Trophoblast cell (in vitro differentiated cells and primary cell): ENCODE measurements at regions not wholly inside any gene's neighbourhood (a gene's known extent, or its start where the extent isn't known, plus 50 kb on each side); places are given as distances from the start of the nearest gene placed in this dataset.

Experiments used
- DNase-seq, 2 donors: peaks; one replicate each; pipeline ENCODE4 v3.0.0-alpha.2; 2016
- H2AFZ ChIP-seq: 2 replicates; pipeline ENCODE4 v1.6.1; 2013; ENCODE audit warnings: low read length, moderate library complexity, mild to moderate bottlenecking; ENCODE audit not compliant: insufficient read depth, poor library complexity
- H2AK5ac ChIP-seq: 2 replicates; pipeline ENCODE4 v1.6.1; 2013; ENCODE audit warnings: mild to moderate bottlenecking, low read length
- H2BK120ac ChIP-seq: 2 replicates; pipeline ENCODE4 v1.6.1; 2013; ENCODE audit warnings: low read length, mild to moderate bottlenecking, moderate library complexity; ENCODE audit not compliant: insufficient read depth, poor library complexity
- H2BK12ac ChIP-seq: 2 replicates; pipeline ENCODE4 v1.6.1; 2013; ENCODE audit warnings: mild to moderate bottlenecking, low read length, moderate library complexity
- H2BK5ac ChIP-seq: 2 replicates; pipeline ENCODE4 v1.6.1; 2013; ENCODE audit warnings: low read length, low read depth, moderate library complexity, mild to moderate bottlenecking; ENCODE audit not compliant: poor library complexity
- H3K14ac ChIP-seq: 2 replicates; pipeline ENCODE4 v1.6.1; 2013; ENCODE audit warnings: mild to moderate bottlenecking, low read length
- H3K18ac ChIP-seq: 2 replicates; pipeline ENCODE4 v1.6.1; 2013; ENCODE audit warnings: mild to moderate bottlenecking, low read length
- H3K23ac ChIP-seq: 2 replicates; pipeline ENCODE4 v1.6.1; 2013; ENCODE audit warnings: low read length
- H3K27ac ChIP-seq: 2 replicates; pipeline ENCODE4 v1.5.1; 2013; ENCODE audit warnings: low read depth, mild to moderate bottlenecking, inconsistent platforms, low read length, moderate library complexity
- H3K27me3 ChIP-seq: 2 replicates; pipeline ENCODE4 v1.6.1; 2013; ENCODE audit warnings: inconsistent platforms, mild to moderate bottlenecking, low read length, moderate library complexity; ENCODE audit not compliant: insufficient read depth
- H3K36me3 ChIP-seq, 2 experiments: 1 replicate in 1 of 2; 2 replicates in 1 of 2; pipeline ENCODE4 v1.6.1; 2013; ENCODE audit warnings: low read length in 2 of 2, mild to moderate bottlenecking in 2 of 2, moderate library complexity in 1 of 2; ENCODE audit not compliant: insufficient read depth in 2 of 2, control insufficient read depth in 1 of 2
- H3K4ac ChIP-seq: 2 replicates; pipeline ENCODE4 v1.6.1; 2013; ENCODE audit warnings: low read depth, mild to moderate bottlenecking, low read length, moderate library complexity
- H3K4me1 ChIP-seq, 2 experiments: 1 replicate in 1 of 2; 2 replicates in 1 of 2; pipeline ENCODE4 v1.6.1; 2013; ENCODE audit warnings: low read length in 2 of 2, mild to moderate bottlenecking in 2 of 2, moderate library complexity in 1 of 2; ENCODE audit not compliant: insufficient read depth in 2 of 2, control insufficient read depth in 1 of 2
- H3K4me2 ChIP-seq: 2 replicates; pipeline ENCODE4 v1.6.1; 2013; ENCODE audit warnings: inconsistent platforms, mild to moderate bottlenecking, low read length, moderate library complexity
- H3K4me3 ChIP-seq: 2 replicates; pipeline ENCODE4 v1.5.1; 2013; ENCODE audit warnings: mild to moderate bottlenecking, low read depth, low read length, inconsistent platforms
- H3K79me1 ChIP-seq: one replicate; pipeline ENCODE4 v1.6.1; 2013; ENCODE audit warnings: low read length
- H3K79me2 ChIP-seq: 2 replicates; pipeline ENCODE4 v1.6.1; 2013; ENCODE audit warnings: low read length, mild to moderate bottlenecking; ENCODE audit not compliant: control insufficient read depth, insufficient read depth, poor library complexity
- H3K9ac ChIP-seq: 2 replicates; pipeline ENCODE4 v1.6.1; 2013; ENCODE audit warnings: mild to moderate bottlenecking, low read length
- H3K9me3 ChIP-seq: 2 replicates; pipeline ENCODE4 v1.6.1; 2013; ENCODE audit warnings: low read depth, mild to moderate bottlenecking, control low read depth, inconsistent platforms, low read length; ENCODE audit not compliant: insufficient read depth
- H4K12ac ChIP-seq: 2 replicates; pipeline ENCODE4 v1.6.1; 2013; ENCODE audit warnings: low read depth, mild to moderate bottlenecking, low read length, moderate library complexity
- H4K8ac ChIP-seq: 2 replicates; pipeline ENCODE4 v1.6.1; 2013; ENCODE audit warnings: low read depth, mild to moderate bottlenecking, low read length, moderate library complexity
- H4K91ac ChIP-seq: one replicate; pipeline ENCODE4 v1.6.1; 2013; ENCODE audit warnings: low read depth, mild to moderate bottlenecking, low read length, moderate library complexity
- WGBS: extraction: QIAGEN DNeasy Blood & Tissue Kit; methylation state at CpG from one replicate; pipeline ENCODE4 v1.1.7; 2013; ENCODE audit warnings: missing lambda C conversion rate; ENCODE audit not compliant: insufficient read length, insufficient coverage; ENCODE audit errors: extremely low coverage; 5-methylcytosine and 5-hydroxymethylcytosine counted together

DNA sequence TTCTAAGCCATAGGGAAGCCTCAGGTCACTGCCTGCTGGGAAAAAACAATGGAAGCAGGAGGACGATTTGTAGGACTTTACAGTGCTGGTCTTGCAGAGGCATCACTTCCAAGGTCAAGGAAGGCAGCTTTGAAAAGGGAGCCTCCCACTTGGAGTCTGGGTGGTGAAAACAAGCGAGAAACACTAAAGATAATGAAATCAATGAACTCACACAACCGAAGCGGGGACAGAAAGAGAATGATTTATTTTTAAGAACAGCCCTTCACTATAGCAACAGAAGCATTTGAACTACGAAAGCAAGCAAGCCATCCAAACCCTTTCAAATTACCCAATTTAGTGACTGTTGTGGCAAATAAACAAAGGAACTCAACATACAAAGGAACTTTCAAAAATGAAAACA, 227.5 kb downstream of the THBS2 start:
- Histone ChIP-seq H4K12ac (no peak overlapping the region), H2BK5ac (no peak overlapping the region)
- WGBS: no CpG with 5 or more reads among the region's 5 CpGs

DNA sequence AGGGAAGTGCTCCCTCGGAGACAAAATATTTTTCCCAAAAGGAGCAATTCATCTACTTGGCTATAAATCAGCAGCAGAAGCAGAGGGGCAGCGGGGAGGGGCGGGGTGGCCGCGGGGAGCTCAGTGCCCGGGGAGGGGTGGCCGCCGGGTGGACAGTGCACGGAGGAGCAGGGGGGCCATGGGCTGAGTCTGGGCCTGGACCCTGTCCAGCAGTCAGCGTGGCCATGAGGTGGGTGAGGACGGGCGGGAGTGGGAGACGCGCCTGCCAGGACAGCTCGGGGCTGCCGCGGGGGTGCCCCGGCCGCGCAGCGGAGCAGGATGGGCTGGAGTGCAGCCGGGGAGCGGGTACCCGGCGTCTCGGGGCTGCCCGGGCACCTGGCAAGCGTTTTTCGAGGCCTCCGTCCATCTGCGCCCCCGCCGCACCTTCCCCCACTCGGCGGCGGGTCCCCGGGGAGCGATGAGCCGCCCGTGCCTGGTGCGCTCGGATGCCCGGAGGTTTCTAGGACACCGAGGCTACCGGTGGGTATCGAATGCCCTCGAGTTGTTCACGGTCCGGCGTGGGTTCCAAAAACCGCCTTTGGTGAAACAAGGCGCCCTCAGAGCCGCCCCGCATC, 229.5 kb downstream of the THBS2 start:
- Histone ChIP-seq H3K27me3 (no peaks in the 10 kb centered on the region), H2BK5ac (no peak overlapping the region), H4K12ac (no peak overlapping the region), H2AFZ (no peak overlapping the region), H3K9me3 (peaks cover 3% of the 10 kb centered on the region), H3K4me3 (no peak overlapping the region), H3K14ac (no peak overlapping the region), H2BK120ac (no peak overlapping the region), H2AK5ac (no peak overlapping the region), H3K4ac (no peak overlapping the region), H4K91ac (no peak overlapping the region), H4K8ac (no peak overlapping the region), H3K9ac (no peak overlapping the region), H3K36me3 (no peaks in the 10 kb centered on the region), H3K18ac (no peak overlapping the region), H3K79me1 (no peaks in the 10 kb centered on the region), H3K27ac (no peak overlapping the region), H3K4me2 (no peak overlapping the region), H3K4me1 (no peaks in the 10 kb centered on the region), H3K23ac (no peak overlapping the region), H3K79me2 (no peaks in the 10 kb centered on the region), H2BK12ac (no peak overlapping the region)
- no peak for DNase-seq
- no CpG with 5 or more reads among the region's 54 CpGs for WGBS

More for the DNA sequence above, 227.5 kb downstream of the THBS2 start:
- Histone ChIP-seq H4K8ac (no peak overlapping the region), H3K36me3 (no peaks in the 10 kb centered on the region), H3K4me3 (no peak overlapping the region), H3K79me1 (no peaks in the 10 kb centered on the region), H3K9me3 (peaks cover 3% of the 10 kb centered on the region), H3K4me2 (no peak overlapping the region), H3K4me1 (no peaks in the 10 kb centered on the region), H2AK5ac (no peak overlapping the region), H2BK120ac (no peak overlapping the region), H3K18ac (no peak overlapping the region), H3K4ac (no peak overlapping the region), H3K23ac (no peak overlapping the region), H3K27me3 (no peaks in the 10 kb centered on the region), H2BK12ac (no peak overlapping the region), H4K91ac (no peak overlapping the region), H3K27ac (no peak overlapping the region), H3K9ac (no peak overlapping the region), H3K14ac (no peak overlapping the region), H2AFZ (no peak overlapping the region), H3K79me2 (no peaks in the 10 kb centered on the region)
- DNase-seq: no peak

DNA sequence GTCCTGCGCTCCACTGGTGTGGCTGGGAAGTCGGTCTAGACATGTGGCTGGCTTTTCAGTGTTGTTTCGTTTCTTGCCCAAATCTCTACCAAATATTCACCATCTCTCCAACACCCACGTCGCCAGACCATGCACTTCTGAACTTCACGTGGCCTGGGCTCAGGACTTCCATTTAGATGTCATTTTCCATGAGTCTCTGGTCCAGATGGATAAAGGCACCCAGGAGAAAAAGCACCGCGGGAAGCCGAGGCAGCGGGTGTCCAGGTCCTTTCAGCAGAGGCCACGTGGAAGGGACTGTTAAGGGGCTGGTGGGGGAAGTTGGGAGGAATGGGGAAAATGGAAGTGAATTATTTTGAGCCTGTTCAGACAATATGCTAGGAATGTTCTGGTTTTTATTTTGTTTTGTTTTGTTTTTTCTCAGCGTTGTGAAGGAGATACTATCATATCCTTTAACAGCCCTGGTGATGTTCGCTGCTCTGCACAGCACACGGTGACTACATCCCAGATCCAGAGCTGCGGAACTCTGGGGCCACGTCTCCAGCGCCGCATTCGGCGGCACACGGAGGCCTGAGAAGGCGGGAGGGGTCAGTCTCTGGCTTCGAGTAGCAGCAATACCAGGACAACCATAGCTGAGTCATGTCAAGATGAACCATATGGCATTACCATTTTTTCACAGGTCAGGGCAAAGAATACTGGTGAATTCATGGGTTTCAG, 230.3 kb downstream of the THBS2 start:
- no peak overlapping the region for H2BK120ac ChIP-seq
- H3K27ac ChIP-seq: no peak overlapping the region
- no peak overlapping the region for H3K14ac ChIP-seq
- no peak overlapping the region for H2BK12ac ChIP-seq
- no peak overlapping the region for H2AK5ac ChIP-seq
- WGBS: no CpG with 5 or more reads among the region's 23 CpGs
- H3K4me3 ChIP-seq: no peak overlapping the region
- no peak overlapping the region for H3K9ac ChIP-seq
- no peaks in the 10 kb centered on the region for H3K79me2 ChIP-seq
- H3K27me3 ChIP-seq: no peaks in the 10 kb centered on the region
- no peak overlapping the region for H3K23ac ChIP-seq
- no peak overlapping the region for H4K91ac ChIP-seq
- H2AFZ ChIP-seq: no peak overlapping the region
- H3K4me2 ChIP-seq: no peak overlapping the region
- H2BK5ac ChIP-seq: no peak overlapping the region
- H3K4ac ChIP-seq: no peak overlapping the region
- H3K4me1 ChIP-seq: no peaks in the 10 kb centered on the region
- H3K36me3 ChIP-seq: no peaks in the 10 kb centered on the region
- H4K8ac ChIP-seq: no peak overlapping the region
- no peaks in the 10 kb centered on the region for H3K79me1 ChIP-seq
- peak; percentile 47 to 74 for DNase-seq
- H3K18ac ChIP-seq: no peak overlapping the region
- no peak overlapping the region for H4K12ac ChIP-seq
- H3K9me3 ChIP-seq: peaks cover 5% of the 10 kb centered on the region

DNA sequence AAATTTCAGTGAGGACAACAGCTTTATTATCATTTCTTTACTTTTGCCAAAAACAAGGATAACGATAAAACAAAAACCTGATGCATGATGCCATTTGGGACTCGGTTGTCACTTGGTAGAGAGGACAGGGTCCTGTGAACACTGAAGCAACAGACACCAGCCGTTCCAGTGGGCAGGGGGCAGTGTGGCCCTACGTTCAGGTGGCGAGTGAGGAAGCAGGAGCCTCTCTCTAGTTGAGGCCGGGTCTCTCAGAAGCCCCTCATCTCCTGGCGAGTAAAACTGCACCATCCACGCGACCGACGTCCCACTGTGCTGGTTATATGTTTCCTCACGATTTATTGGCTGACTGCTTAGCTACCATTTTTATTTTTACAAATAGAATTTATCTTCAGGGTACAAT, 231.6 kb downstream of the THBS2 start:
- WGBS: no CpG with 5 or more reads among the region's 12 CpGs

More for the DNA sequence above, 231.6 kb downstream of the THBS2 start:
- no peak overlapping the region for H3K27ac ChIP-seq
- no peak overlapping the region for H4K12ac ChIP-seq
- H3K9me3 ChIP-seq: peaks cover 5% of the 10 kb centered on the region
- H3K4me3 ChIP-seq: no peak overlapping the region
- no peaks in the 10 kb centered on the region for H3K79me2 ChIP-seq
- H2BK120ac ChIP-seq: no peak overlapping the region
- no peak overlapping the region for H3K14ac ChIP-seq
- H2BK12ac ChIP-seq: no peak overlapping the region
- no peak overlapping the region for H3K18ac ChIP-seq
- H3K79me1 ChIP-seq: no peaks in the 10 kb centered on the region
- DNase-seq: no peak
- no peaks in the 10 kb centered on the region for H3K36me3 ChIP-seq
- H3K4me1 ChIP-seq: no peaks in the 10 kb centered on the region
- H2BK5ac ChIP-seq: no peak overlapping the region
- H2AFZ ChIP-seq: no peak overlapping the region
- H3K4ac ChIP-seq: no peak overlapping the region
- H4K91ac ChIP-seq: no peak overlapping the region
- H3K9ac ChIP-seq: no peak overlapping the region
- H4K8ac ChIP-seq: no peak overlapping the region
- H3K4me2 ChIP-seq: no peak overlapping the region
- H2AK5ac ChIP-seq: no peak overlapping the region
- H3K23ac ChIP-seq: no peak overlapping the region
- no peaks in the 10 kb centered on the region for H3K27me3 ChIP-seq
